ENCODE measurements at regions not wholly inside any gene's neighbourhood (a gene's known extent, or its start where the extent isn't known, plus 50 kb on each side); places are given as distances from the start of the nearest gene placed in this dataset.

DNA sequence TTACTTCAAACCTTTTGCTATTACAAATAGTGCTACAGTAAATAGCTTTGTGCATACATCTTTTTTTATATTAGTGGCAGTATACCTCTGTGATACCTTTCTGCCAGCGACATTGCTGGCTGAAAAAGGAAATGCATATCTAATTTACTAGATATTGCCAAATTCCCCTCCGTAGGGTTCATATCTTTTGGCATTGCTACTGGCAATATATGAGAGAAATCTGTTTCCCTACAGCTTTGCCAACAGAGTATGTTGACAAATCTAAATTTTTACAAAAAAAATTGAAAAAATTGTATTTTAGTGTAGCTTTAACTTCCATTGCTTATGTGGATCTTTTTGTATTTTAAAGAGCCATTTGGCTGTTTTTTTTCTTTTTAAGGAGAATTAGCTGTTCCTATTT, 426.7 kb downstream of the TRIB2 start:
- no peaks in the 10 kb centered on the region for H3K4me1 Mint-ChIP-seq
- H3K18ac ChIP-seq (ENCODE audit: insufficient read length, low read depth, low read length) = no peak overlapping the region
- no peak overlapping the region for H3K4me2 ChIP-seq (ENCODE audit: insufficient read depth, insufficient read length, low read length)
- no peak overlapping the region for H2BK120ac ChIP-seq (ENCODE audit: low read depth, low read length, poor library complexity, severe bottlenecking)
- H3K27ac ChIP-seq (ENCODE audit: insufficient read length, low read depth, low read length) = no peak overlapping the region
- no peak overlapping the region for H2BK20ac ChIP-seq (ENCODE audit: low read depth, low read length, poor library complexity, severe bottlenecking)
- no peaks in the 10 kb centered on the region for H3K79me2 ChIP-seq (ENCODE audit: insufficient read depth, low read length)
- DNase-seq = no peak
- no peak overlapping the region for H4K8ac ChIP-seq (replicated peaks; ENCODE audit: insufficient read length, low read depth, low read length)
- no peaks in the 10 kb centered on the region for H3K23me2 ChIP-seq (ENCODE audit: insufficient read length, low read depth, low read length, poor library complexity, severe bottlenecking)
- WGBS (ENCODE audit: extremely low coverage, insufficient read length, low lambda C conversion rate) = no CpG with 5 or more reads among the region's 2 CpGs
- H2BK15ac ChIP-seq (ENCODE audit: low read depth, low read length) = no peak overlapping the region
- H3K23ac ChIP-seq (ENCODE audit: insufficient read length, low read depth, low read length) = no peak overlapping the region
- H3K4me3 Mint-ChIP-seq = no peak overlapping the region
- no peaks in the 10 kb centered on the region for H3K36me3 Mint-ChIP-seq (ENCODE audit: insufficient read depth in 1 of 3, low read depth in 3 of 3)
- H3K4ac ChIP-seq (ENCODE audit: low read depth, low read length) = no peak overlapping the region
- TF ChIP-seq, protein P1, sequence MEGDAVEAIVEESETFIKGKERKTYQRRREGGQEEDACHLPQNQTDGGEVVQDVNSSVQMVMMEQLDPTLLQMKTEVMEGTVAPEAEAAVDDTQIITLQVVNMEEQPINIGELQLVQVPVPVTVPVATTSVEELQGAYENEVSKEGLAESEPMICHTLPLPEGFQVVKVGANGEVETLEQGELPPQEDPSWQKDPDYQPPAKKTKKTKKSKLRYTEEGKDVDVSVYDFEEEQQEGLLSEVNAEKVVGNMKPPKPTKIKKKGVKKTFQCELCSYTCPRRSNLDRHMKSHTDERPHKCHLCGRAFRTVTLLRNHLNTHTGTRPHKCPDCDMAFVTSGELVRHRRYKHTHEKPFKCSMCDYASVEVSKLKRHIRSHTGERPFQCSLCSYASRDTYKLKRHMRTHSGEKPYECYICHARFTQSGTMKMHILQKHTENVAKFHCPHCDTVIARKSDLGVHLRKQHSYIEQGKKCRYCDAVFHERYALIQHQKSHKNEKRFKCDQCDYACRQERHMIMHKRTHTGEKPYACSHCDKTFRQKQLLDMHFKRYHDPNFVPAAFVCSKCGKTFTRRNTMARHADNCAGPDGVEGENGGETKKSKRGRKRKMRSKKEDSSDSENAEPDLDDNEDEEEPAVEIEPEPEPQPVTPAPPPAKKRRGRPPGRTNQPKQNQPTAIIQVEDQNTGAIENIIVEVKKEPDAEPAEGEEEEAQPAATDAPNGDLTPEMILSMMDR (conservative IDR thresholded peaks at IDR 0.05) = no peak
- H3K79me1 ChIP-seq (ENCODE audit: insufficient read depth, low read depth, low read length, poor library complexity, severe bottlenecking) = no peaks in the 10 kb centered on the region
- no peaks in the 10 kb centered on the region for H3K9me3 ChIP-seq (ENCODE audit: control insufficient read depth, low read depth, low read length)
- no peaks in the 10 kb centered on the region; the same call in 1 of the 2 replicates for H3K27me3 Mint-ChIP-seq (ENCODE audit: low read depth)
- no peak overlapping the region for H3K56ac ChIP-seq (ENCODE audit: insufficient read length, low read depth, low read length)
- no peak overlapping the region for H4K5ac ChIP-seq (ENCODE audit: insufficient read length, low read depth, low read length)
- no peak overlapping the region for H3K9ac ChIP-seq (ENCODE audit: extremely low read depth, insufficient read length, low read length)
- H3K4me1 ChIP-seq (ENCODE audit: insufficient read depth, low read length) = no peaks in the 10 kb centered on the region
- H2AK5ac ChIP-seq (ENCODE audit: insufficient read length, low read length) = no peak overlapping the region
- no peaks in the 10 kb centered on the region for H4K20me1 ChIP-seq (ENCODE audit: control insufficient read depth, insufficient read depth, insufficient read length)
- H3K9me3 Mint-ChIP-seq = no peaks in the 10 kb centered on the region
- no peak overlapping the region for H2BK5ac ChIP-seq (ENCODE audit: insufficient read length, low read length)
- H3K27ac Mint-ChIP-seq = no peak overlapping the region
- H4K91ac ChIP-seq (ENCODE audit: insufficient read length, low read depth, low read length) = no peak overlapping the region
- H3K14ac ChIP-seq (ENCODE audit: insufficient read depth, low read length) = no peak overlapping the region
- no peak overlapping the region for H3T11ph ChIP-seq (ENCODE audit: low read length)
- H2BK12ac ChIP-seq (ENCODE audit: insufficient read length, low read depth, low read length) = no peak overlapping the region
- no peaks in the 10 kb centered on the region for H3K27me3 ChIP-seq (ENCODE audit: insufficient read depth, low read length)
- H2AFZ ChIP-seq (ENCODE audit: low read length) = no peak overlapping the region
